GM18858 (cell line): ENCODE measurements at regions not wholly inside any gene's neighbourhood (a gene's known extent, or its start where the extent isn't known, plus 50 kb on each side); places are given as distances from the start of the nearest gene placed in this dataset.
A peak's percentile ranks its signal among the peaks of the same experiment; 100 is the strongest.
"Not testable (repeated sequence)": the region's sequence is repeated elsewhere in the genome, so short reads cannot be mapped to it uniquely, and the experiment has no call there.

Source experiments
- ATAC-seq: cut with Tn5 transposase; IDR thresholded peaks from one replicate; pipeline ENCODE4 v1.9.1; 2021; ENCODE audit not compliant: unreplicated experiment

- ATAC-seq = no peak
Measured at GRCh38 chr2:195538937-195539336, 118.1 kb upstream of the SLC39A10 start.

- no peak for ATAC-seq
Measured at GRCh38 chr2:195537811-195538210, 119.2 kb upstream of the SLC39A10 start.

GRCh38 chr2:195536906-195537305, 120.1 kb upstream of the SLC39A10 start:
- no peak for ATAC-seq

- peak; percentile 85 for ATAC-seq
Measured at GRCh38 chr2:195535911-195536522, 121.0 kb upstream of the SLC39A10 start.

GRCh38 chr2:195534971-195535370, 122.1 kb upstream of the SLC39A10 start:
- no peak for ATAC-seq

GRCh38 chr2:195533771-195534642, 123.0 kb upstream of the SLC39A10 start:
- peak; percentile 34 for ATAC-seq

GRCh38 chr2:195532628-195533271, 124.3 kb upstream of the SLC39A10 start:
- ATAC-seq = peak; percentile 27

GRCh38 chr2:195532255-195532627, 124.8 kb upstream of the SLC39A10 start:
- ATAC-seq = no peak

GRCh38 chr2:195531754-195532153, 125.3 kb upstream of the SLC39A10 start:
- no peak for ATAC-seq

GRCh38 chr2:195523242-195523641, 133.8 kb upstream of the SLC39A10 start:
- not testable (repeated sequence) for ATAC-seq

- ATAC-seq = no peak
Measured at GRCh38 chr2:195521589-195521988, 135.4 kb upstream of the SLC39A10 start.

- no peak for ATAC-seq
Measured at GRCh38 chr2:195520671-195521155, 136.3 kb upstream of the SLC39A10 start.

GRCh38 chr2:195515551-195515950, 141.5 kb upstream of the SLC39A10 start:
- ATAC-seq = no peak

- ATAC-seq = no peak
Measured at GRCh38 chr2:195514365-195514764, 142.7 kb upstream of the SLC39A10 start.

GRCh38 chr2:195513119-195513518, 143.9 kb upstream of the SLC39A10 start:
- ATAC-seq = no peak

- no peak for ATAC-seq
Measured at GRCh38 chr2:195509551-195509950, 147.5 kb upstream of the SLC39A10 start.

- ATAC-seq = no peak
Measured at GRCh38 chr2:195508139-195508455, 148.9 kb upstream of the SLC39A10 start.

- ATAC-seq = no peak
Measured at GRCh38 chr2:195507447-195508138, 149.4 kb upstream of the SLC39A10 start.

GRCh38 chr2:195505701-195506100, 151.3 kb upstream of the SLC39A10 start:
- peak; percentile 97 for ATAC-seq

- ATAC-seq = no peak
Measured at GRCh38 chr2:195503208-195503607, 153.8 kb upstream of the SLC39A10 start.

GRCh38 chr2:195501746-195502145, 155.3 kb upstream of the SLC39A10 start:
- no peak for ATAC-seq
